ENCODE measurements at regions not wholly inside any gene's neighbourhood (a gene's known extent, or its start where the extent isn't known, plus 50 kb on each side); places are given as distances from the start of the nearest gene placed in this dataset.
"Not testable (repeated sequence)": the region's sequence is repeated elsewhere in the genome, so short reads cannot be mapped to it uniquely, and the experiment has no call there.

DNA sequence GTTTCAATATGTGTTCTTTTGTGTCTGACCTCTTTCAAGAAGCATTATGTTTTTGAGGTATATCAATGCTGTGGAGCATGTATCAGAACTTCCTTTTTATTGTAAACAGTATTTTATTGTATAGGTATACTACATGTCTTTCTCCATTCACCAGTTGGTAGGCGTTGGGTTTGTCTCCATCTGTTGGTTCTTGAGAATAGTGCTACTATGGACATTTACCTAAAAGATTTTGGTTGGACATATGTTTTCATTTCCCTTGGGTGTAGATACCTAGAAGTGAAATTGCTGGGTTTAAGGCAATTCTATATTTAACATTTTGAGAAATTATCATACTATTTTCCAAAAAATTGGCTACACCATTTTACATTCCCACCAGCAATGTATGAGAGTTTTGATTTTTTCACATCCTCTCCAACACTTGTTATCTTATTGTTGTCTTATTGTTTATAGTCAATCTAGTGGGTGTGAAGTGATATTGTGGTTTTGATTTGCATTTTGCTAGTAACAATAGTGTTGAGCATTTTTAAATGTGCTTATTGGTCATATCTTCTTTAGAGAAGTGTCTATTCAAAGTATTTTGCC, 409.2 kb downstream of the IPO8 start:
- Mint-ChIP-seq H3K36me3 (no peaks in the 10 kb centered on the region), H3K4me1 (no peaks in the 10 kb centered on the region), H3K27me3 (ENCODE audit: low read depth) (peaks cover 24% of the 10 kb centered on the region), H3K9me3 (no peaks in the 10 kb centered on the region), H3K4me3 (no peak overlapping the region), H3K27ac (no peak overlapping the region)
- TF ChIP-seq, protein P1, sequence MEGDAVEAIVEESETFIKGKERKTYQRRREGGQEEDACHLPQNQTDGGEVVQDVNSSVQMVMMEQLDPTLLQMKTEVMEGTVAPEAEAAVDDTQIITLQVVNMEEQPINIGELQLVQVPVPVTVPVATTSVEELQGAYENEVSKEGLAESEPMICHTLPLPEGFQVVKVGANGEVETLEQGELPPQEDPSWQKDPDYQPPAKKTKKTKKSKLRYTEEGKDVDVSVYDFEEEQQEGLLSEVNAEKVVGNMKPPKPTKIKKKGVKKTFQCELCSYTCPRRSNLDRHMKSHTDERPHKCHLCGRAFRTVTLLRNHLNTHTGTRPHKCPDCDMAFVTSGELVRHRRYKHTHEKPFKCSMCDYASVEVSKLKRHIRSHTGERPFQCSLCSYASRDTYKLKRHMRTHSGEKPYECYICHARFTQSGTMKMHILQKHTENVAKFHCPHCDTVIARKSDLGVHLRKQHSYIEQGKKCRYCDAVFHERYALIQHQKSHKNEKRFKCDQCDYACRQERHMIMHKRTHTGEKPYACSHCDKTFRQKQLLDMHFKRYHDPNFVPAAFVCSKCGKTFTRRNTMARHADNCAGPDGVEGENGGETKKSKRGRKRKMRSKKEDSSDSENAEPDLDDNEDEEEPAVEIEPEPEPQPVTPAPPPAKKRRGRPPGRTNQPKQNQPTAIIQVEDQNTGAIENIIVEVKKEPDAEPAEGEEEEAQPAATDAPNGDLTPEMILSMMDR (IDR thresholded peaks at IDR 0.05; ENCODE audit: unreplicated experiment): peak; percentile 48
- DNase-seq (ENCODE audit: low spot score in 2 of 2, unreplicated experiment in 2 of 2): no peak

DNA sequence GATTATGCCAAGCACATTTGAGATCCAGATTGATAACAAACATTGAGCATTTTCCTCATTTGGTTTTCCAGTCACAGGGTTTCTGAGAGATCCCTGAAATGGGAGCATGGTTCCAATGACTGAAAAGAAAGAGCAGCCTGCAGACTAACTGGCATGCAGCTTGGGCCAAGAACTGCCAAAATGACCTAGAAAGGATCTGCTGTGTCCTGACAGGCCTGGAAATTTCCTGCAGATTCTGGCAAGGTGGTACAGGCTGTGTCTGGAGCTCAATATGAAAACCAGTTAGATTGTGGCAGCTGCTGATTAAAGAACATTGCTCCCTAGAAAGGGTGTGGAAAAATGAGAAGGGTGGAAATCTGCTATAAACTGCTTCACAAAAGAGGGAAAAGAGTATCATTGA, 417.3 kb downstream of the IPO8 start:
- Mint-ChIP-seq H3K27me3 (ENCODE audit: low read depth) (peaks cover 9% of the 10 kb centered on the region), H3K4me1 (no peaks in the 10 kb centered on the region), H3K4me3 (no peak overlapping the region), H3K36me3 (peaks cover under 1% of the 10 kb centered on the region), H3K27ac (no peak overlapping the region), H3K9me3 (peaks cover 3% of the 10 kb centered on the region)
- DNase-seq (ENCODE audit: low spot score in 2 of 2, unreplicated experiment in 2 of 2): no peak
- TF ChIP-seq, protein P1 (IDR thresholded peaks at IDR 0.05; ENCODE audit: unreplicated experiment): no peak

DNA sequence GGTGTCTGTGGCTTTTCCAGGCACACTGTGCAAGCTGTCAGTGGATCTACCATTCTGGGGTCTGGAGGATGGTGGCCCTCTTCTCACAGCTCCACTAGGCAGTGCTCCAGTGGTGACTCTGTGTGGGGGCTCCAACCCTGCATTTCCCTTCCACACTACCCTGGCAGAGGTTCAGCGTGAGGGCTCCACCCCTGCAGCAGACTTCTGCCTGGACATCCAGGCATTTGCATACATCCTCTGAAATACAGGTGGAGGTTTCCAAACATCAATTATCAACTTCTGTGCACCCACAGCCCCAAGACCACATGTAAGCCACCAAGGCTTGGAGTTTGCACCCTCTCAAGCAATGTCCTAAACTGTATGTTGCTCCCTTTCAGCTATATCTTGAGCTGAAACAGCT, 423.2 kb downstream of the IPO8 start:
- H3K9me3 Mint-ChIP-seq: peaks cover 15% of the 10 kb centered on the region
- not testable (repeated sequence) for H3K36me3 Mint-ChIP-seq; H3K27me3 Mint-ChIP-seq (ENCODE audit: low read depth); H3K4me3 Mint-ChIP-seq; DNase-seq (ENCODE audit: low spot score in 2 of 2, unreplicated experiment in 2 of 2); H3K27ac Mint-ChIP-seq; H3K4me1 Mint-ChIP-seq

- Mint-ChIP-seq H3K27ac (no peak overlapping the region), H3K36me3 (peaks cover 6% of the 10 kb centered on the region), H3K4me1 (no peaks in the 10 kb centered on the region), H3K27me3 (ENCODE audit: low read depth) (no peaks in the 10 kb centered on the region), H3K9me3 (peaks cover 29% of the 10 kb centered on the region), H3K4me3 (no peak overlapping the region)
- no peak for DNase-seq (ENCODE audit: low spot score in 2 of 2, unreplicated experiment in 2 of 2)
- TF ChIP-seq, protein P1 (IDR thresholded peaks at IDR 0.05; ENCODE audit: unreplicated experiment): no peak
Observed at GRCh38 chr12:30269496-30269895, 426.2 kb downstream of the IPO8 start.

GRCh38 chr12:30268041-30268440, 427.6 kb downstream of the IPO8 start:
- TF ChIP-seq, protein P1 (IDR thresholded peaks at IDR 0.05; ENCODE audit: unreplicated experiment): no peak
- H3K9me3 Mint-ChIP-seq: peaks cover 22% of the 10 kb centered on the region
- no peak for DNase-seq (ENCODE audit: low spot score in 2 of 2, unreplicated experiment in 2 of 2)
- H3K27me3 Mint-ChIP-seq (ENCODE audit: low read depth): no peaks in the 10 kb centered on the region
- H3K36me3 Mint-ChIP-seq: peaks cover 1% of the 10 kb centered on the region
- no peaks in the 10 kb centered on the region for H3K4me1 Mint-ChIP-seq
- no peak overlapping the region for H3K27ac Mint-ChIP-seq
- no peak overlapping the region for H3K4me3 Mint-ChIP-seq

DNA sequence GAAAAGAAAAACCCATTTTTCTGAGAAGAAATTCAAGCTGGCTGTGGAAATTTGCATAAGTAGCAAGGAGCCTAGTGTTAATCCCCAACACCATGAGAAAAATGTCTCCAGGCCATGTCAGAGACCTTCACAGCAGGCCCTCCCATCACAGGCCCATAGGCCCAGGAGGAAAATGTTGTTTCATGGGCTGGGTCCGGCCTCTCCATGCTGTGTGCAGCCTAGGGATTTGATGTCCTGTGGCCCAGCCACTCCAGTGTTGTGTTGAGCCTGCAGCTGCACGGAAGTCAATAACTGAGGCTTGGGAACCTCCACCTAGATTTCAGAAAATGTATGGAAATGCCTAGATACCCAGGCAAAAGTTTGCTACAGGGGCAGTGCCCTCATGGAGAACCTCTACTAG, 432.2 kb downstream of the IPO8 start:
- H3K9me3 Mint-ChIP-seq: peaks cover 14% of the 10 kb centered on the region
- H3K36me3 Mint-ChIP-seq: no peaks in the 10 kb centered on the region
- no peak overlapping the region for H3K4me3 Mint-ChIP-seq
- H3K4me1 Mint-ChIP-seq: no peaks in the 10 kb centered on the region
- H3K27me3 Mint-ChIP-seq (ENCODE audit: low read depth): no peaks in the 10 kb centered on the region
- TF ChIP-seq, protein P1 (IDR thresholded peaks at IDR 0.05; ENCODE audit: unreplicated experiment): no peak
- no peak overlapping the region for H3K27ac Mint-ChIP-seq
- no peak for DNase-seq (ENCODE audit: low spot score in 2 of 2, unreplicated experiment in 2 of 2)

Data from mesothelial cell of epicardium (in vitro differentiated cells).